Sigmoid colon (tissue), 6 donors: ENCODE measurements at regions not wholly inside any gene's neighbourhood (a gene's known extent, or its start where the extent isn't known, plus 50 kb on each side); places are given as distances from the start of the nearest gene placed in this dataset.

Experiments
- DNase-seq: peaks from one replicate; pipeline ENCODE4 v3.0.0-alpha.2; 2019
- H3K27ac ChIP-seq, 4 donors: fragments of 200-600 bp; sonication (generic); one replicate each; pipeline ENCODE4 v1.5.1; 2016 to 2019; ENCODE audit warnings: mild to moderate bottlenecking in 1 of 4
- H3K27me3 ChIP-seq, 3 donors: fragments of 200-600 bp; sonication (generic); one replicate each; pipeline ENCODE4 v1.5.1; 2019; ENCODE audit warnings: mild to moderate bottlenecking in 1 of 3
- H3K36me3 ChIP-seq, 4 donors: fragments of 200-600 bp; sonication (generic); one replicate each; pipeline ENCODE4 v1.5.1; 2016 to 2019
- H3K4me1 ChIP-seq, 4 donors: fragments of 200-600 bp; sonication (generic); one replicate each; pipeline ENCODE4 v1.5.1; 2017 to 2019
- H3K4me3 ChIP-seq, 4 donors: fragments of 200-600 bp; sonication (generic); one replicate each; pipeline ENCODE4 v1.5.1; 2017 to 2019; ENCODE audit warnings: mild to moderate bottlenecking in 2 of 4, moderate library complexity in 1 of 4
- H3K9me3 ChIP-seq, 4 donors: fragments of 200-600 bp in 3 of 4; sonication (generic) in 3 of 4; one replicate each; pipeline versions ENCODE4 v1.5.1 to v1.6.1; 2013 to 2019
- CTCF ChIP-seq, 4 experiments: fragments of 450-650 bp in 3 of 4; fragments of 200-600 bp in 1 of 4; IDR thresholded peaks; one replicate each; pipeline ENCODE4 v1.5.1; 2016 to 2019; ENCODE audit warnings: antibody characterized with exemption in 4 of 4, mild to moderate bottlenecking in 3 of 4, moderate library complexity in 2 of 4
- EP300 ChIP-seq, 4 donors: sonication (generic); formaldehyde crosslinking; IDR thresholded peaks; one replicate each; pipeline ENCODE4 v1.6.1; 2017; ENCODE audit warnings: antibody characterized with exemption in 4 of 4
- POLR2A ChIP-seq, 2 donors: fragments of 450-650 bp; IDR thresholded peaks; one replicate each; pipeline ENCODE4 v1.6.1; 2016; ENCODE audit warnings: antibody characterized with exemption in 2 of 2, mild to moderate bottlenecking in 2 of 2, moderate library complexity in 2 of 2
- POLR2AphosphoS5 ChIP-seq, 4 donors: sonication (generic); formaldehyde crosslinking; IDR thresholded peaks; one replicate each; pipeline ENCODE4 v1.6.1; 2017; ENCODE audit warnings: antibody characterized with exemption in 4 of 4
- WGBS, 2 donors: extraction: QIAGEN DNeasy Blood & Tissue Kit; methylation state at CpG; one replicate each; pipeline ENCODE4 v1.1.7; 2013; 5-methylcytosine and 5-hydroxymethylcytosine counted together
- intact Hi-C: fragments of 100-400 bp; cut with DNase I; formaldehyde crosslinking; loops from one replicate; pipeline ENCODE4 v1.15.1; 2023
- donor health status: healthy with polysubstance abuse.
- donor health status: healthy.

DNA sequence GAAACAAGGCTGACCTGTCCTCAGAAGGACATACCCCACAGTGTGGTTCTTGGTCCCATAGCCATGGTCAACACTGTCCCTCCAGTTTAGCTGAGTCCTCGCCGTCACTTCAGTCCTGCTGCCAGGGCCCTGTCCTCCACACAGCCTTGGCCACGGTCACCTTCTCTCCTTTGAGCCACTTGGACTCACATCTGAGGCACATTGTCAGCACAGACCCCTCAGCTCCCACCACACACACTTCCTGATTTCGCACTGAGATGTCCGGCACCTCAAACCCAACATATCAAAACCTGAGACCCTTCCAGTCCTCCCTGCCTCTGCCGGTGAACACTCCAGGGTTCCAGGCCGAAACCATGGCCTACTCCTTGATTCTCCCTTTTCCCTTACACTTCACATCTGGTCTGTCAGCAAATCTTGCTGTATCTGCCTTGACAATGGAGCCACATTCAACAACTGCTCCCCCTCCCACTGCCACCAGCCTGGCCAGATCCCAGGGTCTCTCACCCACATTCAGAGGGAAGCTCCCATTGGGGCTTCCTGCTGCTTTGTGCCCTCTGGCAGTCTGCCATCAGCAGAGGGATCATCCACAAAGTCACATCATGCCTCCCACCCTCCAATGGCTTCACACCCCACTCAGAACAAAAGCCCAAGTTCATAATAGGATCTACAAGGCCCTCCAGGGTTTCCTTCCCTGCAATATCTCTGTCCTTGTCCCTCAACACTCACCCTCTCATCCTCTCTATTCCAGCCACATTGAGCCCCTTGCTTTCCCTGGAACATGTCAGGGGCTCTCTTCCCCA lies 219.6 kb upstream of the SHH start:
- no peaks in the 10 kb centered on the region for H3K4me1 ChIP-seq
- no peak for DNase-seq
- H3K9me3 ChIP-seq, result no peaks in the 10 kb centered on the region
- H3K27me3 ChIP-seq, result peaks cover 0 to 13% (median 0%) of the 10 kb centered on the region in 3 donors
- intact Hi-C loops, result no loop called here
- no peaks in the 10 kb centered on the region for H3K36me3 ChIP-seq
- no peak overlapping the region for H3K4me3 ChIP-seq
- H3K27ac ChIP-seq, result no peak overlapping the region
- WGBS, 2 donors, result 88 to 95% methylated on average over 7 of the region's 7 CpGs
- no peak for TF ChIP-seq EP300 (IDR thresholded peaks at IDR 0.05)
- no peak for TF ChIP-seq CTCF (IDR thresholded peaks at IDR 0.05)
- TF ChIP-seq POLR2A (IDR thresholded peaks at IDR 0.05), result no peak
- TF ChIP-seq POLR2AphosphoS5 (IDR thresholded peaks at IDR 0.05), result no peak

DNA sequence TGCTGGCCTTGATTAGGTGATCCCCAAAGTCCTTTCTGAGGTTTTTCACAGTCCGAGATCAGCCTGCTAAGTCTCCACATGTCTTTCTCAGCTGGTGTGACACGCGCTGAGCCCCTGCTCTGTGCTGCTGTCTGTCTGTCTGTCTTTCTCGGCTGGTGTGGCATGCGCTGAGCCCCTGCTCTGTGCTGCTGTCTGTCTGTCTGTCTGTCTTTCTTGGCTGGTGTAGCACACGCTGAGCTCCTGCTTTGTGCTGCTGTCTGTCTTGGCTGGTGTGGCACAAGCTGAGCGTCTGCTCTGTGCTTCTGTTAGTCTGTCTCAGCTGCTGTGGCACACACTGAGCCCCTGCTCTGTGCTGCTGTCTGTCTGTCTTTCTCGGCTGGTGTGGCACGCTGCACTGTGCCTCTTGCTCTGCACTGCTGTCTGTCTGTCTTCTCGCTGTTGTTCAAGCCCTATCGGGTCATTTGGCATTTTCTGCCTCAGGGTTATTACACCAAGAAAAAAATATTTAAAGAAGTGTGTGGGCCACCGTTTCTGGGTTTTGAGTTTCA lies 217.3 kb upstream of the SHH start:
- Histone ChIP-seq H3K4me1 (no peaks in the 10 kb centered on the region), H3K9me3 (no peaks in the 10 kb centered on the region), H3K4me3 (no peak overlapping the region), H3K27me3 (peaks cover 0 to 13% (median 0%) of the 10 kb centered on the region in 3 donors), H3K27ac (no peak overlapping the region), H3K36me3 (no peaks in the 10 kb centered on the region)
- no peak for TF ChIP-seq POLR2AphosphoS5 (IDR thresholded peaks at IDR 0.05)
- no peak for TF ChIP-seq EP300 (IDR thresholded peaks at IDR 0.05)
- TF ChIP-seq CTCF (IDR thresholded peaks at IDR 0.05), result no peak
- no peak for TF ChIP-seq POLR2A (IDR thresholded peaks at IDR 0.05)
- no peak for DNase-seq
- WGBS, 2 donors, result 82 to 90% methylated on average over 12 of the region's 12 CpGs
- intact Hi-C loops, result no loop called here

GRCh38 chr7:156028521-156028920 lies 216.3 kb upstream of the SHH start:
- peaks cover 0 to 13% (median 0%) of the 10 kb centered on the region in 3 donors for H3K27me3 ChIP-seq
- H3K4me3 ChIP-seq, result no peak overlapping the region
- no peak overlapping the region for H3K27ac ChIP-seq
- 82 to 85% methylated on average over 11 of the region's 11 CpGs for WGBS, 2 donors
- TF ChIP-seq POLR2A (IDR thresholded peaks at IDR 0.05), result no peak
- no peak for TF ChIP-seq CTCF (IDR thresholded peaks at IDR 0.05)
- no peak for TF ChIP-seq POLR2AphosphoS5 (IDR thresholded peaks at IDR 0.05)
- no peak for TF ChIP-seq EP300 (IDR thresholded peaks at IDR 0.05)
- H3K4me1 ChIP-seq, result no peaks in the 10 kb centered on the region
- no peaks in the 10 kb centered on the region for H3K9me3 ChIP-seq
- H3K36me3 ChIP-seq, result no peaks in the 10 kb centered on the region
- intact Hi-C loops, result no loop called here
- no peak for DNase-seq

GRCh38 chr7:156027821-156028220 lies 215.6 kb upstream of the SHH start:
- no peaks in the 10 kb centered on the region for H3K9me3 ChIP-seq
- TF ChIP-seq POLR2A (IDR thresholded peaks at IDR 0.05) (no peak), EP300 (IDR thresholded peaks at IDR 0.05) (no peak), CTCF (IDR thresholded peaks at IDR 0.05) (no peak), POLR2AphosphoS5 (IDR thresholded peaks at IDR 0.05) (no peak)
- intact Hi-C loops, result no loop called here
- H3K27me3 ChIP-seq, result peaks cover 0 to 13% (median 0%) of the 10 kb centered on the region in 3 donors
- H3K27ac ChIP-seq, result no peak overlapping the region
- no peak for DNase-seq
- H3K4me3 ChIP-seq, result no peak overlapping the region
- H3K4me1 ChIP-seq, result no peaks in the 10 kb centered on the region
- H3K36me3 ChIP-seq, result no peaks in the 10 kb centered on the region
- 32 to 70% methylated on average over 6 of the region's 6 CpGs for whole genome bisulfite sequencing, 2 donors
